ENCODE measurements at regions not wholly inside any gene's neighbourhood (a gene's known extent, or its start where the extent isn't known, plus 50 kb on each side); places are given as distances from the start of the nearest gene placed in this dataset.
"Not testable (repeated sequence)": the region's sequence is repeated elsewhere in the genome, so short reads cannot be mapped to it uniquely, and the experiment has no call there.

DNA sequence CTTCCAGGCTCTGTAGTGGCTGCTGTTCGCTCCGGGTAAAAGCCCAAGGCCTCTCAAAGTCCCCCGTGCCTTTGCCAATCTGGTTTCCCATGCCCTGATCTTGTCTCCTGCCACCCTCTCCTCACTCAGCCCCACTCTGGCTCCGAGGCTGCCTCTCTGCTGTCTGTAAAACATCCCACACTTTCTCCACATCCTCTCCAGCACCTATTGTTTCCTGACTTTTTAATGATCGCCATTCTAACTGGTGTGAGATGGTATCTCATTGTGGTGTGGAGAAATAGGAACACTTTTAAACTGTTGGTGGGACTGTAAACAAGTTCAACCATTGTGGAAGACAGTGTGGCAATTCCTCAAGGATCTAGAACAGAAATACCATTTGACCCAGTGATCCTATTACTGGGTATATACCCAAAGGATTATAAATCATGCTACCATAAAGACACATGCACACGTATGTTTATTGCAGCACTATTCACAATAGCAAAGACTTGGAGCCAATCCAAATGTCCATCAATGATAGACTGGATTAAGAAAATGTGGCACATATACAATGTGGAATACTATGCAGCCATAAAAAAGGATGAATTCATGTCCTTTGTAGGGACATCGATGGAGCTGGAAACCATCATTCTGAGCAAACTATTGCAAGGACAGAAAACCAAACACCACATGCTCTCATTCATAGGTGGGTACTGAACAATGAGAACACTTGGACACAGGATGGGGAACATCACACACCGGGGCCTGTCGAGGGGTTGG lies 112.9 kb downstream of the VEGFA start:
- TF ChIP-seq POLR2A (IDR thresholded peaks at IDR 0.05; ENCODE audit: extremely low read depth, insufficient read length), result not testable (repeated sequence)
- TF ChIP-seq, protein P1, sequence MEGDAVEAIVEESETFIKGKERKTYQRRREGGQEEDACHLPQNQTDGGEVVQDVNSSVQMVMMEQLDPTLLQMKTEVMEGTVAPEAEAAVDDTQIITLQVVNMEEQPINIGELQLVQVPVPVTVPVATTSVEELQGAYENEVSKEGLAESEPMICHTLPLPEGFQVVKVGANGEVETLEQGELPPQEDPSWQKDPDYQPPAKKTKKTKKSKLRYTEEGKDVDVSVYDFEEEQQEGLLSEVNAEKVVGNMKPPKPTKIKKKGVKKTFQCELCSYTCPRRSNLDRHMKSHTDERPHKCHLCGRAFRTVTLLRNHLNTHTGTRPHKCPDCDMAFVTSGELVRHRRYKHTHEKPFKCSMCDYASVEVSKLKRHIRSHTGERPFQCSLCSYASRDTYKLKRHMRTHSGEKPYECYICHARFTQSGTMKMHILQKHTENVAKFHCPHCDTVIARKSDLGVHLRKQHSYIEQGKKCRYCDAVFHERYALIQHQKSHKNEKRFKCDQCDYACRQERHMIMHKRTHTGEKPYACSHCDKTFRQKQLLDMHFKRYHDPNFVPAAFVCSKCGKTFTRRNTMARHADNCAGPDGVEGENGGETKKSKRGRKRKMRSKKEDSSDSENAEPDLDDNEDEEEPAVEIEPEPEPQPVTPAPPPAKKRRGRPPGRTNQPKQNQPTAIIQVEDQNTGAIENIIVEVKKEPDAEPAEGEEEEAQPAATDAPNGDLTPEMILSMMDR (IDR thresholded peaks at IDR 0.05; ENCODE audit: low read depth, low read length), result not testable (repeated sequence)
- TF ChIP-seq, protein P2, sequence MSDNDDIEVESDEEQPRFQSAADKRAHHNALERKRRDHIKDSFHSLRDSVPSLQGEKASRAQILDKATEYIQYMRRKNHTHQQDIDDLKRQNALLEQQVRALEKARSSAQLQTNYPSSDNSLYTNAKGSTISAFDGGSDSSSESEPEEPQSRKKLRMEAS (IDR thresholded peaks at IDR 0.05; ENCODE audit: low read depth, low read length), result not testable (repeated sequence)

Measured in NB4 (cell line).